Hematopoietic multipotent progenitor cell treated with erythropoietin and hydrocortisone succinate and interleukin-3 and kit ligand, for 4 days (in vitro differentiated cells): ENCODE measurements at regions not wholly inside any gene's neighbourhood (a gene's known extent, or its start where the extent isn't known, plus 50 kb on each side); places are given as distances from the start of the nearest gene placed in this dataset.
A peak's percentile ranks its signal among the peaks of the same experiment; 100 is the strongest.
"Not testable (repeated sequence)": the region's sequence is repeated elsewhere in the genome, so short reads cannot be mapped to it uniquely, and the experiment has no call there.

Experiments used
- DNase-seq: peaks from one replicate; pipeline ENCODE4 v3.0.0-alpha.2; 2015

- no peak for DNase-seq
Observed at GRCh38 chr16:58866935-58867334, 132.8 kb upstream of the GOT2 start.

- no peak for DNase-seq
Observed at GRCh38 chr16:58863761-58864160, 129.6 kb upstream of the GOT2 start.

DNA sequence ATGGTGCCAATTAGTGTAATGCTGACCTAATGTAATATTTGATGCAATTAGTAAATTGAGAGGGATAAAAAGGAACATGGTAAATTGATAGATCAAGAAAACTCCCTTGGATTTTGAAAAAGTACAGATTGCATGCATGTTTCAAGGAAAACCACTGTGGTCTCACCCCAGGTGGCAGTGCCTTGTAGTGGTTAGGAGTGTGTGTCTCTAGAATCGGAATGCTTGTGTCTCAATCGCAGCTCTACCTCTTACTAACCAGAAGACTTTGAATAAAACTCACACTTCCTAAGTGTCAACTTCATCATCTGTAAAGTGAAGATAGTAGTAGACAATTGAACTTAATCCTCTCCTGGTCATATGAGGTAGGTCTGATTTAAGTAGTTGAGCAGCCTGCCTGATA, 128.9 kb upstream of the GOT2 start:
- DNase-seq: no peak

- DNase-seq: no peak
Observed at GRCh38 chr16:58862334-58863021, 128.4 kb upstream of the GOT2 start.

GRCh38 chr16:58859958-58860669, 126.0 kb upstream of the GOT2 start:
- DNase-seq: peak; percentile 97

- not testable (repeated sequence) for DNase-seq
Observed at GRCh38 chr16:58858577-58858976, 124.5 kb upstream of the GOT2 start.

GRCh38 chr16:58855291-58855863, 121.3 kb upstream of the GOT2 start:
- DNase-seq: peak; percentile 38

GRCh38 chr16:58853854-58854791, 120.0 kb upstream of the GOT2 start:
- no peak for DNase-seq

GRCh38 chr16:58850678-58851020, 116.5 kb upstream of the GOT2 start:
- peak; percentile 74 for DNase-seq

DNA sequence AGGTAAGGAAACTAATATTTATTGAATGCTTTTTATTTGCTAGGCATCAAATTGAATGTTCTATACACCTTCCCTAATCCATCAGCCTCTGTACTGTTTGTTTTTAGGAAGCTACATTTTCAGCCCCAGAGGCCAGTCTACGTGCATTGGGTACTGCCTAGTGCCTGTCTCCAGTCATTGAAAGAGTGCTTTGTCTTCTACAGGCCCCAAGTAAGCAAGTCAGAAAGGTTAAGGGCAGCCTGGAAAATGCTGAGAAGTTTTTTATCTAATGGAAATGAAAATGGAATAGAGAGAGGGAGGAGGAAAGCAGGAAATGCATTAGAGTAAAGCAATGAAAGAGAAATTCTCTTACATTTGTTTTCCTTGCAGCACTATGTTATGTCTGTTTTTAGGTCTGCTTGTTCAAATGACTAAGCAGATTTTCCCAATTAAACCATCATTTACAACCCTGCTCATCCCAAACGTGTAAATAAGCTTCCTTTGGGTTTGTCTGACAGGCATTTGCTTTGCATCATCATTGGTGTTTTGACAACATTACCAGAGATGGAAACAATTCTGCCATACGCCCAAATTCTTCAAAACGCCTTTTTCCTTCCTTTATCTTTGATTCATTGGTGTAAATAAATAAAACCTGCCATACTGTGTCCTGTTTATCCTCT, 116.0 kb upstream of the GOT2 start:
- DNase-seq: no peak

GRCh38 chr16:58848662-58849002, 114.5 kb upstream of the GOT2 start:
- DNase-seq: no peak

DNA sequence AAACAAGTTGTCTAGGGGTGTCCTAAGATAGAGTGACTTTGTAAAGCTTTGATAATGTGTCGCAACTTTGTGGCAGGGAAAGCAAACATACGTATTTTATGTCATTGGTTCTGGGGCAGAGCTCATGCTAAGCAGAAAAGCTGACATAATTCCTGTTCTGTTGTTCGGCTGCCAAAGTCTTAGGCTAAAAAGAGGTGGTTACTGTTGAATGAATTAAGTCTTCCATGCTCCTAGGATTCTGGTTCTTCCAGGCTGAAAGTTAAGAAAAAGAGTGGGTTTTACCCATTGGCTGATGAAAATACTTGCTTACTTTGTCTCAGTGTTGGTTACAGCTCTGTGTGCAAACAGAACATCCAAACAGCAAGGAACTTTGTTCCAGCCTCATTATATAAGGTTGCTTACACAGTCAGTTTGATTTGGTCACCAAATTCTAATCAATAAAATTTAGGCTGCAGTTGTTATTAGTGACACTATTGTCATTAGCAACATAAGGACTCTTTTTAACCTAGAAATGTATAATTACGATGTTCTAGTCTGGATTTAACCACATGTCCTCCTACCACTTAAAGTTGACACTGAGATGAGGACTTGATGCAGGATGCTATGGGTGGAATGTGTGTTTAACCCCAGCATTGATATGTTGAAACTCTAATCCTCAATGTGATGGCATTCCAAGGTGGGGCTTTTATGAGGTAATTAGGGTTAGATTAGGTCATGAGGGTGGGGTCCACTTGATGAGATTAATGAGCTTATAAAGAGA, 114.0 kb upstream of the GOT2 start:
- DNase-seq: peak; percentile 39

- DNase-seq: not testable (repeated sequence)
Observed at GRCh38 chr16:58846226-58846625, 112.1 kb upstream of the GOT2 start.

GRCh38 chr16:58843675-58844074, 109.6 kb upstream of the GOT2 start:
- peak; percentile 76 for DNase-seq

DNA sequence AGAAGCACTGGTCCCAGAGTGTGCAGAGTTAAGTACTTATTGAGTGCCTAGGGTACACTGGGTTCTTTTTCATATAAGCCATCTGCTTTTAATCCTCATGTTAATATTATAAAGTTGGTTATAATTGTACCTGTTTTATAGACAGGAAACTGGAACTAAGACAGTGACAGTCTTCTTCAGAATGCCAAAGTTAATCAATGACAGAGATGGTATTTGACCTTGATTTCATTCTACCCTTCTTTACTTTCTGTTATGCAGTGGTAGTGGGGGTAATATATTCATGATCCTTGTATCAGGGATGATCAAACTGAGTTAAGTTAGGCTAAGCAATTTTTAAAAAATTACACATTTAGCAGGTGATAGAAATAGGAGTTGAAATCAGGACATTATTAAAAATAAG, 108.6 kb upstream of the GOT2 start:
- no peak for DNase-seq

DNA sequence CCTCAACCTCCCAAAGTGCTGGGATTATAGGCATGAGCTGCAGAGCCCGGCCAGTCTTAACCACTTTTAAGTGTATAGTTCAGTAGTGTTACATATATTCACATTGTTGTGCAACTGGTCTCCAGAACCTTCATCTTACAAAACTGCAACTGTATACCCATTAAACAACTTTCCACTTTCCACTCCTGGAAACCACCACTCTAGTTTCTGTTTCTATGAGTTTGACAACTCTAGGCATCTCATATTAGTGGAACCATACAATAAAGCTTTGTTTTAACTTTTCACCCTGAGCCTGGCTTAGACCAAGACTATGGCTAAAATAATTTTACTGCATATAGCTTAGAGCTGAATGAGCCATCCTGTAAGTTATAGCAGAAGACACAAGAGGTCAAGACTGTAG, 108.0 kb upstream of the GOT2 start:
- no peak for DNase-seq

DNA sequence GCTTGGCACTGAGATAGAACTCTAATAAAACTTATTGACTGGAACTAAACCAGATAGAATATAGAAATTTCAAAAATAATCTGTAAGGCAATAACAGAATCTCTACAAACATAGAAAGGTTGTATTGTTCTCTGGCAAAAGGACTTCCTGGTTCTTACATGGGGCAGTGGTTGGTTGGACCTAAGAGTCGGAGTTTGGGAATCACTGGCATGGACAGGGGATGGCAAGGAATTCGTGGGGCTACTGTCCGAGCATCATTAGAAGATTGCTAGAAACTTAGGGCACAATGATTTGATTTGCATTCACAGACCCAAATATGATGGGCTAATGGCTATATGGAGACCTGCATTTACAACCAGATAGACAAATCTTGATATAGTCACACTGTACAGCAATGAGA, 103.8 kb upstream of the GOT2 start:
- no peak for DNase-seq

GRCh38 chr16:58836427-58836826, 102.3 kb upstream of the GOT2 start:
- no peak for DNase-seq

DNA sequence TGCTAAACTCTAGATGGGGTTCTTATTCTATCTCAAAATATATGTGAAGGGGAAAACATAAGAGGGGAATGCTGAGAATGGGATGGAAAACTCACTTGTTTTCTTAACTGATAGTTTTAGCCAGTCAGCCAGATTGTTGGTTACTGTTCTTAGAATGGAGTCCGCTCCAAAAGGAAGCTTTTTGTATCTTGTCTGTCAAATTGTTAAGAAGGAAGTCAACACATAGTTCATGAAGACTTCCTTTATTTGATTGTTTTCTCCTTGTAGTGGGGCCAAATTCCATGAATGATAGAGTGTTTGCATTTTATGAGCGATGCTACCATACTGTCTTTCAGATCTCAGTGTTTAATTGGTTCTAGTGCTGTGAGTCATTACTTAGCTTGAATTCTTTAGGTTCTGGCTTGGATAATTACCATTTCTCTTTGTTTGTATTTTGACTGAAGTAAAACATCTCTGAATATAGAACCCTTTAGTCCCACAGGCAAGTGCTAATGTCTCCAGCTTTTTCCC, 98.3 kb upstream of the GOT2 start:
- DNase-seq: no peak

DNA sequence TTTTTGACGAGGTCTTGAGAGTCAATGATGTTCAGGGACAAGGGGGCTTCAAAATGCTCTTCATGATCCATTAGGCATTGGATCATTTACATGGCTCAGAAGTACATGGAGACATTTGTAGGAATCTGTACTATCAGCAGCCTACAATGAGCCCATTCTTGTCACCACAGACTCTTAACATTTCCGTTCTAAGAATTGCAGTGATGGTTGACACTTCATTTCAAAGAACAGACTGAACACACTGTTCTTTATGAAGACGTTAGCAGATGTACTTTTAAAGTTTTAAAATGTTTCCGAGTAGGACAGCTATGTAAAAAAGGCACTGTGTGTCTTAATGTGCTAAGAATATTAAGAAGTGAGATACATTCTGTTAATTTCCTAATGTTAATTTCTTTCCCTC, 97.3 kb upstream of the GOT2 start:
- no peak for DNase-seq

DNA sequence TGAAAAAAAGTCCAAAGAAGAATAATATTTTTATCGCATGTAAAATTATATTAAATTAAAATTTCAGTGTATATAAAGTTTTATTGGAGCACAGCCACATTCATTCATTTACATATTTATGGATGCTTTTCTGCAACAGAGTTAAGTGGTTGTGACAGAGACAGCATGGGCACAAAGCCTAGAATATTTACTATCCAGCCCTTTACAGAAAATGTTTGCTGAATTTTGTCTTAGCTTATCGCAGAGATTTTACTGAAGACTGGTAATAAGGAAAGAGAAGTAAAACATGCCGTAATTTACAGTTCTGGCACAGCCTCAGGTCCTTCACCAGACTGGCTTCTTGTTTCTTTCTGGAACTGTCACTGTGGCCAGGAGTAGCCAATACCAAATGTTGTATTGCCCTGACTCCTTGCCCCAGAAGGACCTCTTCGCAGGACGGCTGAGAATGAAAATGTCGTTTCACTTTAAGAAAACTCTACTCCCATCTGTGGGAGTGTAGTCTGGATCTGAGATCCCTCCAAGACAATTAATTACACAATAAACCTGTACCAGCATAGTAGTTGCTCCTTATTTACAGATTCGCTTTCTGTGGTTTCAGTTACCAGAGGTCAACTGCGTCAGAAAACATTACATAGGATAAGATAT, 94.9 kb upstream of the GOT2 start:
- DNase-seq: no peak
